ENCODE measurements at regions not wholly inside any gene's neighbourhood (a gene's known extent, or its start where the extent isn't known, plus 50 kb on each side); places are given as distances from the start of the nearest gene placed in this dataset.
"Not testable (repeated sequence)": the region's sequence is repeated elsewhere in the genome, so short reads cannot be mapped to it uniquely, and the experiment has no call there.

DNA sequence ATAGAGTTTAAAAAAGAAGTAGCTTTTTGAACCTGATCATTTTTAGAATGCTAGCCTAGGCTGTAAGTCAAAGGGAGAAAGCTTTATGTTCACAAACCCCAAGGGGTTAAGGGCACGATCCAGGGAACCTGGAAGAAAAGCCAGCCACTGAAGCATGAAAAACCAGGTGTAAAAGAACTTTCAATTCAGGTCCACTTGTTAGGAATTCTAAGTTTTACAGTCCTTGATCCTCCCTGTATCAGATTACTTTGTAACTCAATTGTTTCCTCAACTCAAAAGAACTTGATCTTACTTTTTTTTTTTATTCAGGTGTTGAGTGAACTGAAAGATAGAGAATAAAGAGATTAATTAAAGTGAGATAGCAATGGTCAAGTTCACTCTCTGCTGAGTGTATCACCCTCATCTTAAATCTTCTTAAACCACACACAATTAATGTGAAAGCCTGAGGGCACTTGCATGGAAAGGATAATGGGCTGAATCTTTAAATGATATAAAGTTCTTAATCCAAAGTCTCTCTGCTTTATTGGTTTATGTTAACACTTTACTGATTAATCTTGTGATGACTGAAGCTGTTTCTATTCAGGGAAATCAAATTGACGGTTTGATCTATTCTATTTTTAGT lies 672.2 kb upstream of the LRRN3 start:
- BruUV-seq (replicated peaks) = no TSS peak
- Mint-ChIP-seq H3K27ac (ENCODE audit: unreplicated experiment) (no peak overlapping the region), H3K27me3 (ENCODE audit: unreplicated experiment) (no peaks in the 10 kb centered on the region), H3K4me3 (ENCODE audit: low read depth, unreplicated experiment) (no peak overlapping the region), H3K36me3 (ENCODE audit: insufficient read depth, unreplicated experiment) (no peaks in the 10 kb centered on the region), H3K4me1 (ENCODE audit: low read depth, unreplicated experiment) (no peaks in the 10 kb centered on the region), H3K9me3 (ENCODE audit: low read depth, unreplicated experiment) (no peaks in the 10 kb centered on the region)
- TF ChIP-seq, protein P1, sequence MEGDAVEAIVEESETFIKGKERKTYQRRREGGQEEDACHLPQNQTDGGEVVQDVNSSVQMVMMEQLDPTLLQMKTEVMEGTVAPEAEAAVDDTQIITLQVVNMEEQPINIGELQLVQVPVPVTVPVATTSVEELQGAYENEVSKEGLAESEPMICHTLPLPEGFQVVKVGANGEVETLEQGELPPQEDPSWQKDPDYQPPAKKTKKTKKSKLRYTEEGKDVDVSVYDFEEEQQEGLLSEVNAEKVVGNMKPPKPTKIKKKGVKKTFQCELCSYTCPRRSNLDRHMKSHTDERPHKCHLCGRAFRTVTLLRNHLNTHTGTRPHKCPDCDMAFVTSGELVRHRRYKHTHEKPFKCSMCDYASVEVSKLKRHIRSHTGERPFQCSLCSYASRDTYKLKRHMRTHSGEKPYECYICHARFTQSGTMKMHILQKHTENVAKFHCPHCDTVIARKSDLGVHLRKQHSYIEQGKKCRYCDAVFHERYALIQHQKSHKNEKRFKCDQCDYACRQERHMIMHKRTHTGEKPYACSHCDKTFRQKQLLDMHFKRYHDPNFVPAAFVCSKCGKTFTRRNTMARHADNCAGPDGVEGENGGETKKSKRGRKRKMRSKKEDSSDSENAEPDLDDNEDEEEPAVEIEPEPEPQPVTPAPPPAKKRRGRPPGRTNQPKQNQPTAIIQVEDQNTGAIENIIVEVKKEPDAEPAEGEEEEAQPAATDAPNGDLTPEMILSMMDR (IDR thresholded peaks at IDR 0.05; ENCODE audit: unreplicated experiment) = no peak
- DNase-seq = no peak
- intact Hi-C loops (cut with micrococcal nuclease; ENCODE audit: unreplicated experiment) = no loop called here
- CTCF ChIA-PET = no interaction called here

DNA sequence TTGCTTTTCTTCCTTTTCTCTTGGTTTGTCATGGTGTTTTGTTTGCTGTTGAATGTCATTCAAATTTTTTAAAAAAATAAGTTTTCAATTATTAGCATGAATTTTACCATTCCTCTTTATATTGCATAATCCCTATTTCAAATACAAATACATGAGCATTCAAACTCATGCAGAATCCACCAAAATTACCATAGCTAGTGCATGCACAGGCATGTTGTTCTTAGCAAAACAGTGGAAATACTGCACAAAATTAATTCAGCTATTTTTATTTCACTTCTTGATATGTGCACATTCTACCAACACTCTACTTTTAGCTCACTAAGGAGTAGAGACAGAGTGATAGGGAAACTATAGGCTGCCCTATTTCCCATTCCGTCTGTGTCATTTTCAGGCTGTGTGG lies 670.1 kb upstream of the LRRN3 start:
- H3K27me3 Mint-ChIP-seq (ENCODE audit: unreplicated experiment) = no peaks in the 10 kb centered on the region
- DNase-seq = no peak
- intact Hi-C loops (cut with micrococcal nuclease; ENCODE audit: unreplicated experiment) = no loop called here
- H3K4me3 Mint-ChIP-seq (ENCODE audit: low read depth, unreplicated experiment) = no peak overlapping the region
- BruUV-seq (replicated peaks) = no TSS peak
- H3K4me1 Mint-ChIP-seq (ENCODE audit: low read depth, unreplicated experiment) = no peaks in the 10 kb centered on the region
- no peak overlapping the region for H3K27ac Mint-ChIP-seq (ENCODE audit: unreplicated experiment)
- TF ChIP-seq, protein P1 (IDR thresholded peaks at IDR 0.05; ENCODE audit: unreplicated experiment) = no peak
- CTCF ChIA-PET = no interaction called here
- no peaks in the 10 kb centered on the region for H3K36me3 Mint-ChIP-seq (ENCODE audit: insufficient read depth, unreplicated experiment)
- H3K9me3 Mint-ChIP-seq (ENCODE audit: low read depth, unreplicated experiment) = no peaks in the 10 kb centered on the region

DNA sequence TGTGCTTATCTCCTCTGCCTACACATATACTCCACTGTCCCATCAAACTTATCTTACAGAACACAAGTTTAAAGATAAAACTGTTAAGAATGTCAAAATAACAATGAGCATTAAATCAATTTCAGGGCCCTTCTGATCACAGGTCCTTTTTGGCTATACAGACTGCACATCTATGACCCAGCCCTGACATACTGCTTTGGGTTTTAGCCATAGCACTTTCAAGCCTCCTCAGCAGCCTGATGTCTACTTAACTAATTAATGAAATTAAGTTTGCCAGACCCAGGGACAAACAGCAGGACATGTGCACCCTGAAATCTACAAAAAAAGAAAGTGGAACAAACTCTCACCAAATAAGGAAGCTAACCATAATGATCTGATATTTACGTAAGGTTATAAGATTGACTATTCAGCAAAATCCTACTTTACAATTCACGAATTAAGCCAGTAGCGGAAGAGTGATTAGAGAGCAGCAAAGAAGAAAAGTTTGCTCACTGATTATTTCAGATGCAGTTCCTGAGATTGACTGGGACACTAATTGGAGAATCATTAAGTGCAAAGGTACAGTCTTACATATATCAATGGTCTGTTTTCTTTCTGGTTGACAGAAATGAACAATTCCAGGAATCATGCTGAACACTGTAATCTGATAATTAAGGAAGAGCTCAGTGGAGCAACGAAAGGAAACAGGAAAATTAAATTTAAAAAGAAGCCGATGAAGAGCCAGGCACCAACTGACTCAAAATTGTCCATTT lies 669.3 kb upstream of the LRRN3 start:
- TF ChIP-seq, protein P1 (IDR thresholded peaks at IDR 0.05; ENCODE audit: unreplicated experiment) = no peak
- Mint-ChIP-seq H3K36me3 (ENCODE audit: insufficient read depth, unreplicated experiment) (no peaks in the 10 kb centered on the region), H3K27ac (ENCODE audit: unreplicated experiment) (no peak overlapping the region), H3K4me1 (ENCODE audit: low read depth, unreplicated experiment) (no peaks in the 10 kb centered on the region), H3K27me3 (ENCODE audit: unreplicated experiment) (no peaks in the 10 kb centered on the region), H3K4me3 (ENCODE audit: low read depth, unreplicated experiment) (no peak overlapping the region), H3K9me3 (ENCODE audit: low read depth, unreplicated experiment) (no peaks in the 10 kb centered on the region)
- no TSS peak for BruUV-seq (replicated peaks)
- intact Hi-C loops (cut with micrococcal nuclease; ENCODE audit: unreplicated experiment) = no loop called here
- DNase-seq = no peak
- CTCF ChIA-PET = no interaction called here

DNA sequence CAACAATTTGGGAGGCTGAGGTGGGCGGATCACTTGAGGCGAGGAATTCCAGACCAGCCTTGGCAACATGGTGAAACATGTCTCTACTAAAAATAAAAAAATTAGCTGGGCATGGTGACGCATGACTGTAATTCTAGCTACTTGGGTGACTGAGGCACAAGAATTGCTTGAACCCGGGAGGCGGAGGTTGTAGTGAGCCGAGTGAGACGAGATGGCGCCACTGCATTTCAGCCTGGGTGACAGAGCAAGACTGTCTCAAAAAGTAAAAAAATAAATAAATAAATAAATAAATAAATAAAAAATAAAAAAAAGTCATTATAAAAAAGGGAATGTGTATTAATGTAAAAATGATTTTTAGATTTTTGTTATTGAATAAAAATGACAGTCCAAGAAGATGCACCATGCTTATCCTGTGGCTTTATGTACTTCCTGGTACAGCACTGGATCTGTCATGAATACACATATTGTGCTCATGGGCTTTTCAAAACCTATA lies 658.8 kb upstream of the LRRN3 start:
- no TSS peak for BruUV-seq (replicated peaks)
- Mint-ChIP-seq H3K4me1 (ENCODE audit: low read depth, unreplicated experiment) (no peaks in the 10 kb centered on the region), H3K36me3 (ENCODE audit: insufficient read depth, unreplicated experiment) (no peaks in the 10 kb centered on the region), H3K9me3 (ENCODE audit: low read depth, unreplicated experiment) (no peaks in the 10 kb centered on the region), H3K27ac (ENCODE audit: unreplicated experiment) (no peak overlapping the region), H3K27me3 (ENCODE audit: unreplicated experiment) (no peaks in the 10 kb centered on the region), H3K4me3 (ENCODE audit: low read depth, unreplicated experiment) (no peak overlapping the region)
- TF ChIP-seq, protein P1 (IDR thresholded peaks at IDR 0.05; ENCODE audit: unreplicated experiment) = no peak
- no peak for DNase-seq
- CTCF ChIA-PET = no interaction called here
- intact Hi-C loops (cut with micrococcal nuclease; ENCODE audit: unreplicated experiment) = no loop called here

DNA sequence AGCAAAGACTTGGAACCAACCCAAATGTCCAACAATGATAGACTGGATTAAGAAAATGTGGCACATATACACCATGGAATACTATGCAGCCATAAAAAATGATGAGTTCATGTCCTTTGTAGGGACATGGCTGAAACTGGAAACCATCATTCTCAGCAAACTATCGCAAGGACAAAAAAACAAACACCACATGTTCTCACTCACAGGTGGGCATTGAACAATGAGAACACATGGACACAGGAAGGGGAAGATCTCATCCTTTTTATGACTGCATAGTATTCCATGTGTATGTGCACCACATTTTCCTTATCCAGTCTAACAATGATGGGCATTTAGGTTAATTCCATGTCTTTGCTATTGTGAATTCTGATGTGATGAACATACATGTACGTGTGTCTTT lies 652.0 kb upstream of the LRRN3 start:
- H3K27ac Mint-ChIP-seq (ENCODE audit: unreplicated experiment); H3K27me3 Mint-ChIP-seq (ENCODE audit: unreplicated experiment); CTCF ChIA-PET; H3K4me3 Mint-ChIP-seq (ENCODE audit: low read depth, unreplicated experiment); H3K9me3 Mint-ChIP-seq (ENCODE audit: low read depth, unreplicated experiment); BruUV-seq (replicated peaks); H3K4me1 Mint-ChIP-seq (ENCODE audit: low read depth, unreplicated experiment); H3K36me3 Mint-ChIP-seq (ENCODE audit: insufficient read depth, unreplicated experiment); DNase-seq; intact Hi-C loops (cut with micrococcal nuclease; ENCODE audit: unreplicated experiment): not testable (repeated sequence)
